ENCODE measurements at regions not wholly inside any gene's neighbourhood (a gene's known extent, or its start where the extent isn't known, plus 50 kb on each side); places are given as distances from the start of the nearest gene placed in this dataset.

GRCh38 chr2:4765787-4766530, 926.2 kb upstream of the SOX11 start:
- no peak for DNase-seq (ENCODE audit: low read depth, low spot score)
- Histone ChIP-seq H3K4me3 (replicated peaks in 1 of 2; ENCODE audit: low read depth in 1 of 2, low read length in 2 of 2) (no peak overlapping the region), H4K20me1 (ENCODE audit: insufficient read depth) (no peaks in the 10 kb centered on the region), H3K9me2 (ENCODE audit: insufficient read depth) (no peaks in the 10 kb centered on the region), H3K79me2 (ENCODE audit: insufficient read depth, low read length) (no peaks in the 10 kb centered on the region), H3K4me2 (ENCODE audit: low read length) (no peak overlapping the region), H3K27ac (ENCODE audit: low read depth, low read length) (no peak overlapping the region), H3K4me1 (ENCODE audit: control insufficient read depth in 1 of 2, insufficient read depth in 2 of 2, low read length in 2 of 2) (no peaks in the 10 kb centered on the region), H3K9ac (ENCODE audit: low read length) (no peak overlapping the region), H3K9me3 (ENCODE audit: control insufficient read depth in 1 of 2, insufficient read depth in 1 of 2, low read depth in 1 of 2, low read length in 2 of 2) (peaks cover 9 to 12% of the 10 kb centered on the region in 2 experiments; a peak in 3 of 4 replicates), H3K27me3 (ENCODE audit: insufficient read depth, low read length) (no peaks in the 10 kb centered on the region), H2AFZ (ENCODE audit: low read depth, low read length, poor library complexity, severe bottlenecking) (no peak overlapping the region), H3K36me3 (ENCODE audit: control insufficient read depth in 1 of 2, insufficient read depth in 2 of 2, low read length in 2 of 2) (no peaks in the 10 kb centered on the region)
- CTCF ChIA-PET: no interaction called here
- BruUV-seq (replicated peaks): no TSS peak
- RAD21 ChIA-PET (ENCODE audit: low non-redundant PET in 1 of 2, low total read pairs in 2 of 2, uncharacterized antibody in 2 of 2, unreplicated experiment in 2 of 2): no interaction called here
- no peak for TF ChIP-seq POLR2AphosphoS5 (IDR thresholded peaks at IDR 0.05; ENCODE audit: low read depth, low read length)
- no peak for TF ChIP-seq CBX3 (IDR thresholded peaks at IDR 0.05; ENCODE audit: low read depth)
- no peak for TF ChIP-seq YY1 (IDR thresholded peaks at IDR 0.05; ENCODE audit: extremely low read depth, insufficient replicate concordance, low read depth, low read length)
- TF ChIP-seq CEBPB (IDR thresholded peaks at IDR 0.05; ENCODE audit: low read depth): no peak
- TF ChIP-seq EZH2 (IDR thresholded peaks at IDR 0.05): no peak
- TF ChIP-seq RAD21 (IDR thresholded peaks at IDR 0.05; ENCODE audit: low read depth): no peak
- TF ChIP-seq JUND (IDR thresholded peaks at IDR 0.05): no peak
- TF ChIP-seq EZH2phosphoT487 (IDR thresholded peaks at IDR 0.05; ENCODE audit: borderline replicate concordance): no peak
- TF ChIP-seq SP1 (IDR thresholded peaks at IDR 0.05; ENCODE audit: low read depth): no peak
- TF ChIP-seq ELF1 (IDR thresholded peaks at IDR 0.05; ENCODE audit: borderline replicate concordance, low read depth): no peak
- TF ChIP-seq CTCF (IDR thresholded peaks at IDR 0.05 in 2 of 3, conservative IDR thresholded peaks at IDR 0.05 in 1 of 3; ENCODE audit: borderline replicate concordance in 1 of 3, insufficient read depth in 1 of 3, low read depth in 2 of 3, low read length in 2 of 3): no peak
- TF ChIP-seq FOSL1 (IDR thresholded peaks at IDR 0.05; ENCODE audit: low read depth): no peak
- intact Hi-C loops (cut with micrococcal nuclease): no loop called here
- POLR2A ChIA-PET: no interaction called here
- ATAC-seq: no peak
